ENCODE measurements at regions not wholly inside any gene's neighbourhood (a gene's known extent, or its start where the extent isn't known, plus 50 kb on each side); places are given as distances from the start of the nearest gene placed in this dataset.

DNA sequence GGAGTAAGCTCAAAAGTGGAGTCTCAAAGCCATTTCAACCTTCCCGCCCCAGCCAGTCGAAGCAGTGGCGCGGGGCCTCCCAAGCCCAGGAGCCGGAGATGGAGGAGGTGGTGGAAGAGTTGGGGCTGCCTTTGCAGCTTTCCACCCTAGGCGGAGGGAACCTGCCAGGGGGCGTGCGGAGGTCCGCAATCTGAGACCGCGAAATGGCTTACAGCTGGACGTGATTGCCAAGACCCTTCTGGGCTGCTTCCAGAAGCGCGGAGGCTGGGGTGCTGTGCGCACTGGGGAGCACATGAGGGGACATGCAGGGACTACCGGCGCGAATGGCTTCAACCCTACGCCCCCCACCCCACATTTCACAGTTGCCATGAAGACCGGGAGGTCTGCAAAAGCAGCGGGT lies 86.2 kb downstream of the PRR15 start:
- DNase-seq (ENCODE audit: low spot score) = no peak
- TF ChIP-seq, protein P1, sequence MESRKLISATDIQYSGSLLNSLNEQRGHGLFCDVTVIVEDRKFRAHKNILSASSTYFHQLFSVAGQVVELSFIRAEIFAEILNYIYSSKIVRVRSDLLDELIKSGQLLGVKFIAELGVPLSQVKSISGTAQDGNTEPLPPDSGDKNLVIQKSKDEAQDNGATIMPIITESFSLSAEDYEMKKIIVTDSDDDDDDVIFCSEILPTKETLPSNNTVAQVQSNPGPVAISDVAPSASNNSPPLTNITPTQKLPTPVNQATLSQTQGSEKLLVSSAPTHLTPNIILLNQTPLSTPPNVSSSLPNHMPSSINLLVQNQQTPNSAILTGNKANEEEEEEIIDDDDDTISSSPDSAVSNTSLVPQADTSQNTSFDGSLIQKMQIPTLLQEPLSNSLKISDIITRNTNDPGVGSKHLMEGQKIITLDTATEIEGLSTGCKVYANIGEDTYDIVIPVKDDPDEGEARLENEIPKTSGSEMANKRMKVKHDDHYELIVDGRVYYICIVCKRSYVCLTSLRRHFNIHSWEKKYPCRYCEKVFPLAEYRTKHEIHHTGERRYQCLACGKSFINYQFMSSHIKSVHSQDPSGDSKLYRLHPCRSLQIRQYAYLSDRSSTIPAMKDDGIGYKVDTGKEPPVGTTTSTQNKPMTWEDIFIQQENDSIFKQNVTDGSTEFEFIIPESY (IDR thresholded peaks at IDR 0.05) = no peak
- TF ChIP-seq, protein P2, sequence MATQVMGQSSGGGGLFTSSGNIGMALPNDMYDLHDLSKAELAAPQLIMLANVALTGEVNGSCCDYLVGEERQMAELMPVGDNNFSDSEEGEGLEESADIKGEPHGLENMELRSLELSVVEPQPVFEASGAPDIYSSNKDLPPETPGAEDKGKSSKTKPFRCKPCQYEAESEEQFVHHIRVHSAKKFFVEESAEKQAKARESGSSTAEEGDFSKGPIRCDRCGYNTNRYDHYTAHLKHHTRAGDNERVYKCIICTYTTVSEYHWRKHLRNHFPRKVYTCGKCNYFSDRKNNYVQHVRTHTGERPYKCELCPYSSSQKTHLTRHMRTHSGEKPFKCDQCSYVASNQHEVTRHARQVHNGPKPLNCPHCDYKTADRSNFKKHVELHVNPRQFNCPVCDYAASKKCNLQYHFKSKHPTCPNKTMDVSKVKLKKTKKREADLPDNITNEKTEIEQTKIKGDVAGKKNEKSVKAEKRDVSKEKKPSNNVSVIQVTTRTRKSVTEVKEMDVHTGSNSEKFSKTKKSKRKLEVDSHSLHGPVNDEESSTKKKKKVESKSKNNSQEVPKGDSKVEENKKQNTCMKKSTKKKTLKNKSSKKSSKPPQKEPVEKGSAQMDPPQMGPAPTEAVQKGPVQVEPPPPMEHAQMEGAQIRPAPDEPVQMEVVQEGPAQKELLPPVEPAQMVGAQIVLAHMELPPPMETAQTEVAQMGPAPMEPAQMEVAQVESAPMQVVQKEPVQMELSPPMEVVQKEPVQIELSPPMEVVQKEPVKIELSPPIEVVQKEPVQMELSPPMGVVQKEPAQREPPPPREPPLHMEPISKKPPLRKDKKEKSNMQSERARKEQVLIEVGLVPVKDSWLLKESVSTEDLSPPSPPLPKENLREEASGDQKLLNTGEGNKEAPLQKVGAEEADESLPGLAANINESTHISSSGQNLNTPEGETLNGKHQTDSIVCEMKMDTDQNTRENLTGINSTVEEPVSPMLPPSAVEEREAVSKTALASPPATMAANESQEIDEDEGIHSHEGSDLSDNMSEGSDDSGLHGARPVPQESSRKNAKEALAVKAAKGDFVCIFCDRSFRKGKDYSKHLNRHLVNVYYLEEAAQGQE (IDR thresholded peaks at IDR 0.05) = no peak
- TF ChIP-seq HNF4A (conservative IDR thresholded peaks at IDR 0.05) (no peak), RAD21 (IDR thresholded peaks at IDR 0.05) (no peak), JUND (IDR thresholded peaks at IDR 0.05) (no peak), NR2F2 (IDR thresholded peaks at IDR 0.05) (no peak), RXRA (IDR thresholded peaks at IDR 0.05) (no peak), FOXA1 (IDR thresholded peaks at IDR 0.05) (no peak), SP1 (IDR thresholded peaks at IDR 0.05) (no peak)
- TF ChIP-seq, protein P3, sequence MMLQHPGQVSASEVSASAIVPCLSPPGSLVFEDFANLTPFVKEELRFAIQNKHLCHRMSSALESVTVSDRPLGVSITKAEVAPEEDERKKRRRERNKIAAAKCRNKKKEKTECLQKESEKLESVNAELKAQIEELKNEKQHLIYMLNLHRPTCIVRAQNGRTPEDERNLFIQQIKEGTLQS (IDR thresholded peaks at IDR 0.05) = no peak
- TF ChIP-seq, protein P4, sequence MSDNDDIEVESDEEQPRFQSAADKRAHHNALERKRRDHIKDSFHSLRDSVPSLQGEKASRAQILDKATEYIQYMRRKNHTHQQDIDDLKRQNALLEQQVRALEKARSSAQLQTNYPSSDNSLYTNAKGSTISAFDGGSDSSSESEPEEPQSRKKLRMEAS (IDR thresholded peaks at IDR 0.05) = no peak
- Histone ChIP-seq H3K9me3 (ENCODE audit: control insufficient read depth in 4 of 4, low read length in 3 of 4) (no peaks in the 10 kb centered on the region), H3K9ac (ENCODE audit: low read depth in 1 of 2, low read length in 2 of 2) (no peak overlapping the region), H3K27me3 (ENCODE audit: control insufficient read depth in 4 of 4, insufficient read depth in 4 of 4, low read length in 3 of 4) (no peaks in the 10 kb centered on the region), H3K4me3 (ENCODE audit: low read depth in 1 of 3, low read length in 3 of 3) (no peak overlapping the region), H3K27ac (ENCODE audit: low read depth in 1 of 2, low read length in 2 of 2) (no peak overlapping the region), H3K36me3 (ENCODE audit: control insufficient read depth in 4 of 4, insufficient read depth in 3 of 4, low read depth in 1 of 4, low read length in 3 of 4) (peaks cover 0 to 3% (median 0%) of the 10 kb centered on the region in 4 donors), H3K4me1 (ENCODE audit: control insufficient read depth in 4 of 4, insufficient read depth in 4 of 4, low read length in 3 of 4) (no peaks in the 10 kb centered on the region)
- 98% methylated on average over 21 of the region's 21 CpGs for WGBS

DNA sequence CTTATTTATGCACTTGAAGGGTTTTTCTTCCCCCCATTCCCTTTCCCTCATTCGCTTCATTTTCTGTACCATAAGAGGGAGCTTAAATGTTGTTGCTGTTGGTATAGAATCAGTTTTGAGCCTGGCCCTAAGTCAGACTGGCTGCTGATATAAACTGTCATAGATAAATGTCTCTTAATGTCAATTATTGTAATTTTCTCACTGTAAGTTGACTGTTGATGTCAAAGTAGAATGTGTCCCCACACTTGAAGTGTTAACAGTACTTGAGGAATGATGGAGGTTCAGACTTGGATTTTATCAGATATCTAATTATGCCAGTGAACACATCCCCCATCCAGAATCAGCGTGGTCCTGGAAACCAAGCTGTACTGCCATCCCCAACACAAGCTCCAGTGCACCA lies 87.8 kb downstream of the PRR15 start:
- H3K9ac ChIP-seq (ENCODE audit: low read depth in 1 of 2, low read length in 2 of 2) = no peak overlapping the region
- H3K9me3 ChIP-seq (ENCODE audit: control insufficient read depth in 4 of 4, low read length in 3 of 4) = no peaks in the 10 kb centered on the region
- no peaks in the 10 kb centered on the region for H3K27me3 ChIP-seq (ENCODE audit: control insufficient read depth in 4 of 4, insufficient read depth in 4 of 4, low read length in 3 of 4)
- H3K4me1 ChIP-seq (ENCODE audit: control insufficient read depth in 4 of 4, insufficient read depth in 4 of 4, low read length in 3 of 4) = no peaks in the 10 kb centered on the region
- no peak overlapping the region for H3K4me3 ChIP-seq (ENCODE audit: low read depth in 1 of 3, low read length in 3 of 3)
- H3K27ac ChIP-seq (ENCODE audit: low read depth in 1 of 2, low read length in 2 of 2) = no peak overlapping the region
- TF ChIP-seq JUND (IDR thresholded peaks at IDR 0.05) = no peak
- TF ChIP-seq, protein P2 (IDR thresholded peaks at IDR 0.05) = no peak
- TF ChIP-seq, protein P3 (IDR thresholded peaks at IDR 0.05) = no peak
- H3K36me3 ChIP-seq (ENCODE audit: control insufficient read depth in 4 of 4, insufficient read depth in 3 of 4, low read depth in 1 of 4, low read length in 3 of 4) = peaks cover 0 to 3% (median 0%) of the 10 kb centered on the region in 4 donors
- DNase-seq (ENCODE audit: low spot score) = no peak
- WGBS = 92% methylated on average over 2 of the region's 2 CpGs
